ENCODE measurements at regions not wholly inside any gene's neighbourhood (a gene's known extent, or its start where the extent isn't known, plus 50 kb on each side); places are given as distances from the start of the nearest gene placed in this dataset.

GRCh38 chr10:42898037-42898960 lies 115.7 kb downstream of the BMS1 start:
- H3K9me3 Mint-ChIP-seq, result peaks cover 27 to 44% of the 10 kb centered on the region in 2 experiments
- no peak for TF ChIP-seq CTCF (conservative IDR thresholded peaks at IDR 0.05)

More at GRCh38 chr10:42898037-42898960, 115.7 kb downstream of the BMS1 start:
- no peak overlapping the region for H2BK20ac ChIP-seq (ENCODE audit: low read depth, low read length, poor library complexity, severe bottlenecking)
- no peak overlapping the region for H3T11ph ChIP-seq (ENCODE audit: low read length)
- no peak overlapping the region for H3K4ac ChIP-seq (ENCODE audit: low read depth, low read length)
- no peak overlapping the region for H3K9ac ChIP-seq (ENCODE audit: extremely low read depth, insufficient read length, low read length)
- no peak overlapping the region for H3K4me2 ChIP-seq (ENCODE audit: insufficient read depth, insufficient read length, low read length)
- Mint-ChIP-seq H3K27ac (no peak overlapping the region), H3K4me3 (no peak overlapping the region; a peak in 1 of 5 replicates), H3K27me3 (ENCODE audit: low read depth) (peaks cover 9% of the 10 kb centered on the region), H3K4me1 (peaks cover 3 to 7% of the 10 kb centered on the region in 2 experiments; a peak in 3 of 4 replicates), H3K36me3 (ENCODE audit: insufficient read depth in 1 of 3, low read depth in 3 of 3) (peaks cover 6 to 16% (median 9%) of the 10 kb centered on the region in 3 experiments; a peak in 6 of 7 replicates)
- H4K91ac ChIP-seq (ENCODE audit: insufficient read length, low read depth, low read length), result no peak overlapping the region
- no CpG with 5 or more reads among the region's 83 CpGs for WGBS (ENCODE audit: extremely low coverage, insufficient read length, low lambda C conversion rate)
- no peaks in the 10 kb centered on the region for H4K20me1 ChIP-seq (ENCODE audit: control insufficient read depth, insufficient read depth, insufficient read length)
- H2BK12ac ChIP-seq (ENCODE audit: insufficient read length, low read depth, low read length), result no peak overlapping the region
- no peaks in the 10 kb centered on the region for H3K27me3 ChIP-seq (ENCODE audit: insufficient read depth, low read length)
- H3K79me1 ChIP-seq (ENCODE audit: insufficient read depth, low read depth, low read length, poor library complexity, severe bottlenecking), result no peaks in the 10 kb centered on the region
- H3K27ac ChIP-seq (ENCODE audit: insufficient read length, low read depth, low read length), result no peak overlapping the region
- H4K5ac ChIP-seq (ENCODE audit: insufficient read length, low read depth, low read length), result no peak overlapping the region
- no peaks in the 10 kb centered on the region for H3K4me1 ChIP-seq (ENCODE audit: insufficient read depth, low read length)
- H2AFZ ChIP-seq (ENCODE audit: low read length), result no peak overlapping the region
- H2AK5ac ChIP-seq (ENCODE audit: insufficient read length, low read length), result no peak overlapping the region
- H3K14ac ChIP-seq (ENCODE audit: insufficient read depth, low read length), result no peak overlapping the region
- no peak overlapping the region for H2BK5ac ChIP-seq (ENCODE audit: insufficient read length, low read length)
- peaks cover 7% of the 10 kb centered on the region for H3K9me3 ChIP-seq (ENCODE audit: control insufficient read depth, low read depth, low read length)
- no peak overlapping the region for H4K8ac ChIP-seq (replicated peaks; ENCODE audit: insufficient read length, low read depth, low read length)
- no peak overlapping the region for H3K18ac ChIP-seq (ENCODE audit: insufficient read length, low read depth, low read length)
- H3K23ac ChIP-seq (ENCODE audit: insufficient read length, low read depth, low read length), result no peak overlapping the region
- no peaks in the 10 kb centered on the region for H3K23me2 ChIP-seq (ENCODE audit: insufficient read length, low read depth, low read length, poor library complexity, severe bottlenecking)
- H3K79me2 ChIP-seq (ENCODE audit: insufficient read depth, low read length), result no peaks in the 10 kb centered on the region
- H2BK15ac ChIP-seq (ENCODE audit: low read depth, low read length), result no peak overlapping the region
- no peak overlapping the region for H3K56ac ChIP-seq (ENCODE audit: insufficient read length, low read depth, low read length)
- DNase-seq, result no peak
- H2BK120ac ChIP-seq (ENCODE audit: low read depth, low read length, poor library complexity, severe bottlenecking), result no peak overlapping the region

Measured in H9 (cell line).